Ishikawa (cell line): ENCODE measurements at regions not wholly inside any gene's neighbourhood (a gene's known extent, or its start where the extent isn't known, plus 50 kb on each side); places are given as distances from the start of the nearest gene placed in this dataset.

Experiments used
- CEBPB ChIP-seq: IDR thresholded peaks from 2 replicates; pipeline ENCODE4 v1.6.1; 2012
- CREB1 ChIP-seq: IDR thresholded peaks from 2 replicates; pipeline ENCODE4 v1.6.1; 2012; ENCODE audit warnings: low read depth
- EGR1 ChIP-seq: IDR thresholded peaks from 2 replicates; pipeline ENCODE4 v1.6.1; 2012
- EP300 ChIP-seq: IDR thresholded peaks from 2 replicates; pipeline ENCODE4 v1.6.1; 2012; ENCODE audit warnings: borderline replicate concordance
- FOXM1 ChIP-seq: IDR thresholded peaks from 2 replicates; pipeline ENCODE4 v1.6.1; 2012; ENCODE audit warnings: low read depth, borderline replicate concordance
- MAX ChIP-seq: IDR thresholded peaks from 2 replicates; pipeline ENCODE4 v1.6.1; 2012
- NFIC ChIP-seq: IDR thresholded peaks from 2 replicates; pipeline ENCODE4 v1.6.1; 2012
- RAD21 ChIP-seq: IDR thresholded peaks from 2 replicates; pipeline ENCODE4 v1.6.1; 2012; ENCODE audit warnings: low read depth
- REST ChIP-seq: IDR thresholded peaks from 2 replicates; pipeline ENCODE4 v1.6.1; 2012; ENCODE audit warnings: low read depth, mild to moderate bottlenecking
- TAF1 ChIP-seq: IDR thresholded peaks from 2 replicates; pipeline ENCODE4 v1.6.1; 2012; ENCODE audit warnings: low read depth, mild to moderate bottlenecking
- TCF12 ChIP-seq: IDR thresholded peaks from 2 replicates; pipeline ENCODE4 v1.6.1; 2012; ENCODE audit warnings: low read depth
- TEAD4 ChIP-seq: IDR thresholded peaks from 2 replicates; pipeline ENCODE4 v1.6.1; 2012
- USF1 ChIP-seq: IDR thresholded peaks from 2 replicates; pipeline ENCODE4 v1.6.1; 2012
- YY1 ChIP-seq: IDR thresholded peaks from 2 replicates; pipeline ENCODE4 v1.6.1; 2012; ENCODE audit warnings: low read depth
- ZBTB7A ChIP-seq: IDR thresholded peaks from 2 replicates; pipeline ENCODE4 v1.6.1; 2012; ENCODE audit warnings: low read depth

- TF ChIP-seq CEBPB: no peak
- TF ChIP-seq CREB1: no peak
- no peak for TF ChIP-seq REST
- no peak for TF ChIP-seq TCF12
- TF ChIP-seq FOXM1: no peak
- no peak for TF ChIP-seq EP300
- TF ChIP-seq NFIC: no peak
- TF ChIP-seq USF1: no peak
- TF ChIP-seq MAX: no peak
- TF ChIP-seq TAF1: no peak
- TF ChIP-seq TEAD4: no peak
- TF ChIP-seq YY1: no peak
- no peak for TF ChIP-seq EGR1
- no peak for TF ChIP-seq RAD21
- TF ChIP-seq ZBTB7A: no peak
These were observed 372.8 kb upstream of the SLC30A5 start for GRCh38 chr5:68720884-68721610.

- TF ChIP-seq NFIC: no peak
- no peak for TF ChIP-seq TCF12
- TF ChIP-seq FOXM1: no peak
- TF ChIP-seq USF1: no peak
- no peak for TF ChIP-seq ZBTB7A
- no peak for TF ChIP-seq REST
- no peak for TF ChIP-seq YY1
- TF ChIP-seq EP300: no peak
- no peak for TF ChIP-seq CREB1
- TF ChIP-seq EGR1: no peak
- no peak for TF ChIP-seq CEBPB
- no peak for TF ChIP-seq MAX
- TF ChIP-seq TEAD4: no peak
- TF ChIP-seq TAF1: no peak
- no peak for TF ChIP-seq RAD21
These were observed 371.5 kb upstream of the SLC30A5 start for GRCh38 chr5:68722357-68722756.

- TF ChIP-seq YY1 (no peak), TEAD4 (no peak), ZBTB7A (no peak), CEBPB (no peak), RAD21 (no peak), CREB1 (no peak), MAX (no peak), REST (no peak), FOXM1 (no peak), NFIC (no peak), TAF1 (no peak), EP300 (no peak), EGR1 (no peak), TCF12 (no peak), USF1 (no peak)
These were observed 367.7 kb upstream of the SLC30A5 start for GRCh38 chr5:68725905-68726683.
